ENCODE measurements at regions not wholly inside any gene's neighbourhood (a gene's known extent, or its start where the extent isn't known, plus 50 kb on each side); places are given as distances from the start of the nearest gene placed in this dataset.

DNA sequence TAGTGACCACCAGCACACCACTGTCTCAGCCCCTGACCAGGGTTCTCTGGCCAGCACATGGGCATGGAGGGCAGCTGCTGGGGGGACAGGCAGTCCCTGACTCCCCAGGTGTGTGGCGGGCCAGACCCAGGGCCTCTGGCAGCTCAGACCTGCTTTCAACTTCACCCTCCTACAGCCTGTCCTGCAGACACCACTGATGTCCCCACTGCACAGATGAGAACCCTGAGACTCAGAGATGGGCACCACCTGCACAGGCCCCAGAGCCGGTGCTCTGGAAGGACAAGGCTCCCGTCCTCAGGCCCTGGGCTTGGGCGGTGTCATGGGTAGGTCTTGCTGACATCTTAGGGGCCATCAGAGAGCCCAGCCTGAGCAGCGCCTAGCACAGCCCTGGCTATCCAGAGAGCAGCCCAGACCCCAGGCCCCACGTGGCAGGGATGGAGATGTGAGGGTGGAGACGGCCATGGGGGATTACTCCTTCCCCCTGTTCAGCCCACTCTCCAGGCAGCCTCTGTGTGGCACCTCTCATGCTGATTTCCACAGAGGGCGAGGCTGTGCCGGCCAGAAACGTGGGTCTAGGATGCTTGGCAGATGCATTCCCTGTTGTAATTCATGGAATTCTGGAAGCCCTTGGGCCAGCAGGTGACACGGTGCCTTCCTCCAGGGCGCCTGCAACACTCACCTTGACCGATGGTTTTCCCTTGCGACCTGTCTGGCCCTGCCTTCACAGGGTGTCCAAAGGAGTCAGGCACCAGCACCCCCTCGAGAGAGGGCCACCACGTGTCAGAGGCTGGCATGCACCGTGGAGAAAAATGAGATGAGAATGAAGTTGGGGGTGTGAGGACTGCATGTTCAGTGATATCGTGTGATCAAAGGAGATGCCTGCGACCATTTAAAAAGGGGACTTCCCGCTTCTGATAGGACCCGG lies 61.2 kb upstream of the GLI2 start:
- DNase-seq (ENCODE audit: low read depth), result no peak
- no peak overlapping the region for H3K4me3 ChIP-seq (ENCODE audit: control insufficient read depth, low read depth, low read length)
- TF ChIP-seq, protein P1, sequence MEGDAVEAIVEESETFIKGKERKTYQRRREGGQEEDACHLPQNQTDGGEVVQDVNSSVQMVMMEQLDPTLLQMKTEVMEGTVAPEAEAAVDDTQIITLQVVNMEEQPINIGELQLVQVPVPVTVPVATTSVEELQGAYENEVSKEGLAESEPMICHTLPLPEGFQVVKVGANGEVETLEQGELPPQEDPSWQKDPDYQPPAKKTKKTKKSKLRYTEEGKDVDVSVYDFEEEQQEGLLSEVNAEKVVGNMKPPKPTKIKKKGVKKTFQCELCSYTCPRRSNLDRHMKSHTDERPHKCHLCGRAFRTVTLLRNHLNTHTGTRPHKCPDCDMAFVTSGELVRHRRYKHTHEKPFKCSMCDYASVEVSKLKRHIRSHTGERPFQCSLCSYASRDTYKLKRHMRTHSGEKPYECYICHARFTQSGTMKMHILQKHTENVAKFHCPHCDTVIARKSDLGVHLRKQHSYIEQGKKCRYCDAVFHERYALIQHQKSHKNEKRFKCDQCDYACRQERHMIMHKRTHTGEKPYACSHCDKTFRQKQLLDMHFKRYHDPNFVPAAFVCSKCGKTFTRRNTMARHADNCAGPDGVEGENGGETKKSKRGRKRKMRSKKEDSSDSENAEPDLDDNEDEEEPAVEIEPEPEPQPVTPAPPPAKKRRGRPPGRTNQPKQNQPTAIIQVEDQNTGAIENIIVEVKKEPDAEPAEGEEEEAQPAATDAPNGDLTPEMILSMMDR (conservative IDR thresholded peaks at IDR 0.05; ENCODE audit: control insufficient read depth, insufficient read depth, low read depth, low read length), result no peak

DNA sequence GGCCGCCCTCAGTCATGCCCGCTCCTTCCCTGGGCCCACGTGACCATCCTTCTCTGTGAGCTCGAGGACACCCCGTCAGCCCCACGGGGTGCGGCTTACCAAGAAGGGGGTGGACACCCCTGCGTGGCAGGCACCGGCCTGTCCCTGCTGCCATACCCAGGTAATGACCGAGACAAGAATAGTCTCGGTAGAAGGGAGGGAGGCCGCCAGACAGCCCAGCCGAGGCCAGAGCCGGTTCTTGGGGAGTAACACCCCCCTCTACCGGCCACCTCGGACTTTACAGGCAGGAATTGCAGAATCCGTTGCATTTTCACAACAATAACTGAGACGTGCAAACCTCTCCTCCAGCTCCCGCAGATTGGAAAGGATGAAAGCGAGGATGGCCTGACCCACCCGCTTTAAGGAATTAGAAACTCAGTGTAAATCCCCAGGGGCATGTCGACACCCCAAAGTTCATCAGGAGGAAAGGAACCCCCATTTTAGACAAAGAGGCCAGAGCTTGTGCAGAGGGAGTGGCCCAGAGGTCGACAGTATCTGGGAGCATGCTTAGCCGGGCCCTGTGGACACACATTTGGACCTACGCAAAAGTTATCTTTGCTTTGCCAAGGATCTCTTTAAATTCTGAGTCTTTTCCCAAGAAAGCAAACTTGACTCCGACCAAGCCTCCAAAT lies 60.1 kb upstream of the GLI2 start:
- peak; percentile 57 for DNase-seq (ENCODE audit: low read depth)
- no peak overlapping the region for H3K4me3 ChIP-seq (ENCODE audit: control insufficient read depth, low read depth, low read length)
- TF ChIP-seq, protein P1 (conservative IDR thresholded peaks at IDR 0.05; ENCODE audit: control insufficient read depth, insufficient read depth, low read depth, low read length), result peak; percentile 74

DNA sequence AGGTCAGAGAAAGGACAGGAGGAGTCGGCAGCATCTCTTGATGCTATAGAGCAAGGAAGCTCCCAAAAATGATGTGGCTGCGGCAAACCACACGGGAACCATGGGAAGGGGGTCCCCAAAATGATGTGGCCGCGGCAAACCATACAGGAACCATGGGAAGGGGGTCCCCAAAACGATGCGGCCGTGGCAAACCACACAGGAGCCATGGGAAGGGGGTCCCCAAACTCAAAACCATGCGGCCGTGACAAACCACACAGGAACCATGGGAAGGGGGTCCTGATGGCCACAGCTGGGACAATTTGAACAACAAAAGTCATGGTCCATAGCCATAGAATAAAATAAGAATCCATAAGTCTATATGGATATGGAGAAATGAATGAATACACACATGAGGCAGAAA lies 58.4 kb upstream of the GLI2 start:
- no peak overlapping the region for H3K4me3 ChIP-seq (ENCODE audit: control insufficient read depth, low read depth, low read length)
- no peak for DNase-seq (ENCODE audit: low read depth)
- TF ChIP-seq, protein P1 (conservative IDR thresholded peaks at IDR 0.05; ENCODE audit: control insufficient read depth, insufficient read depth, low read depth, low read length), result no peak

DNA sequence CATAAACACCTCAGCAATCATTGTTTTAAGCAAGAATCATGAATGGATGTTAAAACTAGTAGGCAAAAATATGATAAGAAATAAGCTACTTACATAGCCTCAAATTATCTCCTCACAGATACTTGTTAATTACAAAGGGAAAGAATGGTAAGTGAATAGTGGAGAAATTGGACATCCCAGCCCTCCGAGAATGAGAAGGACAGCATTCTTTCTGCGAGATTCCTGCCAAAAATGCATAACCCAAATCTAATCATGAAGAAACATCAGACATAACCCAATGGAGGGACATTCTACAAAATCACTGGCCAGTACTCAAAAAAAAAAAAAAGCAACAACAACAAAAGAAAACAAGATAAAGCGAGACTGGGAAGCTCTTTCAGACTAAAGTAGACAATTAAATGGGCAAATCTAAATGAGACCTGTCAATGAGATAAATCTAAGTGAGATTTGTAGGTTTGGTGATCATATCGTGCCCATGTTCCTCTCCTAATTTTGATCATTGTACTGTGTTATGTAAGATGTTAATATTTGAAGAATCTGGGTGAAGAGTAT lies 57.9 kb upstream of the GLI2 start:
- DNase-seq (ENCODE audit: low read depth), result no peak
- no peak overlapping the region for H3K4me3 ChIP-seq (ENCODE audit: control insufficient read depth, low read depth, low read length)
- TF ChIP-seq, protein P1 (conservative IDR thresholded peaks at IDR 0.05; ENCODE audit: control insufficient read depth, insufficient read depth, low read depth, low read length), result no peak

DNA sequence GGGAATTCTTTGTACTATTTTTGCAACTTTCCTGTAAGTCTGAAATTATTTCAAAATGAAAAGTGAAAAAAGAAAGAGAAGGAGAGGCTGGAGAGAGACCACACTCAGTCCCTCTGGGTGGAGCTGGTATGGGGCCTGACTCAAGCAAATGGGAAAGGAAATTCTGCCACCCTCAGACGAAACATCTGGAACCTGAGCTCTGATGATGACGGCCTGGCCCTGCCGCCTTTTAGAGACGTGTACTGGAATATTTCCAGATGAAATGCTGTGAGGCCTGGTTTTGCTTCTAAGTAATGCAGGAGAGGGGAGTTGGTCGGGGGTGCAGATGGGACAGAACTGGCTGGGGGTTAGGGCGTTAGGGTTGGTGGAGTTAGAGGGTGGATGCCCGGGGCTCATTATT lies 57.4 kb upstream of the GLI2 start:
- TF ChIP-seq, protein P1 (conservative IDR thresholded peaks at IDR 0.05; ENCODE audit: control insufficient read depth, insufficient read depth, low read depth, low read length), result no peak
- no peak for DNase-seq (ENCODE audit: low read depth)
- no peak overlapping the region for H3K4me3 ChIP-seq (ENCODE audit: control insufficient read depth, low read depth, low read length)

DNA sequence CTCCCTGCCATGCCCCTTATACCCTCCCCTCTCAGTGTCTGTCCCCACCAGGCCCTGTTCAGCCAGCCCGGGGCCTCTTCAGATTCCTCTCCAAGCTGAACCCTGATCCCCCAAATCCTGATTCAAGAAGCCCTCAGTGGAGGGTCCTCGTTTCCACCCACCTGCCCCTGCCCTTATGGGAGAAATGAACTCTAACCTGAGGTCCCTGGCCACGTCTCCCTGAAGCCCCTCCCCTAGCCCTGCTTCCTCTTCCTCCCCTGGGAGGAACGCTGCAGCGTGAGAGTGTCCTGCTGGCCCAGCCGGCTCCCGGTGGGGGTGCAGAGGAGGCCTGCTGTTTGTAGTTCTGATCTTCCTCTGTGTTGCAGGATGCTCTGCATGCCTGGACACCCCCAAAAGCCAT lies 56.7 kb upstream of the GLI2 start:
- TF ChIP-seq, protein P1 (conservative IDR thresholded peaks at IDR 0.05; ENCODE audit: control insufficient read depth, insufficient read depth, low read depth, low read length), result no peak
- H3K4me3 ChIP-seq (ENCODE audit: control insufficient read depth, low read depth, low read length), result no peak overlapping the region
- DNase-seq (ENCODE audit: low read depth), result no peak
